MCF 10A (cell line): ENCODE measurements at regions not wholly inside any gene's neighbourhood (a gene's known extent, or its start where the extent isn't known, plus 50 kb on each side); places are given as distances from the start of the nearest gene placed in this dataset.

Experiments
- BruUV-seq: library from RNA; stranded (reverse); fragments of 400-500 nt; replicated peaks from 2 replicates; lab custom pipeline; 2021; lab: Mats Ljungman, UMichigan
- CTCF ChIA-PET: fragments of 300-600 bp; sonication (Branson Sonifier 250); formaldehyde crosslinking; extraction: SDS; loops from one replicate; lab custom pipeline; 2021; ENCODE audit warnings: antibody characterized with exemption, inconsistent platforms; lab: Yijun Ruan, JAX
- POLR2A ChIA-PET: fragments of 300-600, 350-650 bp; sonication (Branson Sonifier 250); formaldehyde crosslinking; extraction: SDS; loops from one replicate; lab custom pipeline; 2020; ENCODE audit warnings: antibody characterized with exemption, inconsistent platforms; lab: Yijun Ruan, JAX
- DNase-seq: peaks from one replicate; pipeline ENCODE4 v3.0.0-alpha.2; 2018; ENCODE audit not compliant: unreplicated experiment
- H3K27ac Mint-ChIP-seq: one replicate; pipeline ENCODE4 v1.8.0; 2022; ENCODE audit warnings: mild to moderate bottlenecking, low read depth, mixed read lengths; ENCODE audit not compliant: unreplicated experiment
- H3K27me3 Mint-ChIP-seq: one replicate; pipeline ENCODE4 v1.8.0; 2022; ENCODE audit warnings: mixed read lengths; ENCODE audit not compliant: insufficient read depth, unreplicated experiment
- H3K36me3 Mint-ChIP-seq: one replicate; pipeline ENCODE4 v1.8.0; 2022; ENCODE audit warnings: mild to moderate bottlenecking, moderate library complexity, mixed read lengths; ENCODE audit not compliant: insufficient read depth, unreplicated experiment
- H3K4me1 Mint-ChIP-seq: one replicate; pipeline ENCODE4 v1.8.0; 2022; ENCODE audit warnings: mixed read lengths; ENCODE audit not compliant: insufficient read depth, unreplicated experiment
- H3K4me3 Mint-ChIP-seq: one replicate; pipeline ENCODE4 v1.8.0; 2022; ENCODE audit warnings: mild to moderate bottlenecking, moderate library complexity, mixed read lengths; ENCODE audit not compliant: unreplicated experiment
- H3K9me3 Mint-ChIP-seq: one replicate; pipeline ENCODE4 v1.8.0; 2022; ENCODE audit warnings: mixed read lengths; ENCODE audit not compliant: unreplicated experiment
- CTCF ChIP-seq: fragments of 200-600 bp; IDR thresholded peaks from one replicate; pipeline ENCODE4 v1.8.0; 2022; ENCODE audit warnings: antibody characterized with exemption, mild to moderate bottlenecking; ENCODE audit not compliant: unreplicated experiment
- intact Hi-C: fragments of 100-400 bp; cut with micrococcal nuclease; formaldehyde crosslinking; loops from 2 replicates; pipeline ENCODE4 v1.14.1; 2022

GRCh38 chr4:87911252-87911774 lies 64.2 kb upstream of the SPP1 start:
- no peak overlapping the region for H3K4me3 Mint-ChIP-seq

GRCh38 chr4:87912164-87913004 lies 63.1 kb upstream of the SPP1 start:
- H3K4me3 Mint-ChIP-seq, result no peak overlapping the region
- no peak for TF ChIP-seq CTCF
- no peaks in the 10 kb centered on the region for H3K9me3 Mint-ChIP-seq
- ChIA-PET CTCF (interaction anchor here (0.6 to 0.9 kb wide), 3 partner anchors 29 to 255 kb away, joined by 3 read pairs; no protein-coding TSS in a partner anchor), POLR2A (interaction anchor here (1.1 to 1.6 kb wide), 2 partner anchors 10 to 12 kb away, joined by 3 to 7 read pairs; no protein-coding TSS in a partner anchor)
- no peaks in the 10 kb centered on the region for H3K36me3 Mint-ChIP-seq
- no peak overlapping the region for H3K27ac Mint-ChIP-seq
- H3K27me3 Mint-ChIP-seq, result no peaks in the 10 kb centered on the region
- no peak for DNase-seq
- H3K4me1 Mint-ChIP-seq, result peaks cover 5% of the 10 kb centered on the region
- intact Hi-C loops, result no loop called here
- no TSS peak for BruUV-seq

More at GRCh38 chr4:87911252-87911774, 64.2 kb upstream of the SPP1 start:
- Mint-ChIP-seq H3K27me3 (no peaks in the 10 kb centered on the region), H3K4me1 (peaks cover 5% of the 10 kb centered on the region), H3K36me3 (no peaks in the 10 kb centered on the region), H3K27ac (no peak overlapping the region), H3K9me3 (no peaks in the 10 kb centered on the region)
- BruUV-seq, result no TSS peak
- no peak for DNase-seq
- POLR2A ChIA-PET, result interaction anchor here (1.1 to 1.6 kb wide), 2 partner anchors 9 to 11 kb away, joined by 3 to 7 read pairs; no protein-coding TSS in a partner anchor
- CTCF ChIA-PET, result interaction anchor here (0.7 kb wide), 1 partner anchor 254 kb away, joined by 3 read pairs; no protein-coding TSS in a partner anchor
- no peak for TF ChIP-seq CTCF
- intact Hi-C loops, result no loop called here

GRCh38 chr4:87913896-87914295 lies 61.6 kb upstream of the SPP1 start:
- Mint-ChIP-seq H3K36me3 (no peaks in the 10 kb centered on the region), H3K9me3 (no peaks in the 10 kb centered on the region), H3K4me1 (peaks cover 5% of the 10 kb centered on the region), H3K27ac (no peak overlapping the region), H3K4me3 (no peak overlapping the region), H3K27me3 (no peaks in the 10 kb centered on the region)
- ChIA-PET POLR2A (interaction anchor here (0.7 kb wide), 1 partner anchor 1482 kb away, joined by 3 read pairs; no protein-coding TSS in a partner anchor), CTCF (interaction anchor here (0.6 kb wide), 1 partner anchor 77 kb away, joined by 3 read pairs; no protein-coding TSS in a partner anchor)
- DNase-seq, result no peak
- intact Hi-C loops, result no loop called here
- no TSS peak for BruUV-seq
- no peak for TF ChIP-seq CTCF

GRCh38 chr4:87915621-87916020 lies 59.9 kb upstream of the SPP1 start:
- BruUV-seq, result no TSS peak
- ChIA-PET CTCF (no interaction called here), POLR2A (no interaction called here)

More at GRCh38 chr4:87915621-87916020, 59.9 kb upstream of the SPP1 start:
- TF ChIP-seq CTCF, result no peak
- peaks cover 5% of the 10 kb centered on the region for H3K4me1 Mint-ChIP-seq
- H3K36me3 Mint-ChIP-seq, result no peaks in the 10 kb centered on the region
- H3K27me3 Mint-ChIP-seq, result no peaks in the 10 kb centered on the region
- no peak for DNase-seq
- no peak overlapping the region for H3K27ac Mint-ChIP-seq
- intact Hi-C loops, result no loop called here
- no peaks in the 10 kb centered on the region for H3K9me3 Mint-ChIP-seq
- H3K4me3 Mint-ChIP-seq, result no peak overlapping the region
